GM12801 (cell line): ENCODE measurements at regions not wholly inside any gene's neighbourhood (a gene's known extent, or its start where the extent isn't known, plus 50 kb on each side); places are given as distances from the start of the nearest gene placed in this dataset.

ENCODE experiments used
- TF ChIP-seq, protein P1 (sequence below): IDR thresholded peaks from one replicate; pipeline ENCODE4 v1.5.1; 2011; ENCODE audit warnings: control low read depth; ENCODE audit not compliant: insufficient read length; ENCODE audit errors: extremely low read depth

GRCh38 chr9:30048396-30048795, 2336.0 kb upstream of the ACO1 start:
- TF ChIP-seq, protein P1, sequence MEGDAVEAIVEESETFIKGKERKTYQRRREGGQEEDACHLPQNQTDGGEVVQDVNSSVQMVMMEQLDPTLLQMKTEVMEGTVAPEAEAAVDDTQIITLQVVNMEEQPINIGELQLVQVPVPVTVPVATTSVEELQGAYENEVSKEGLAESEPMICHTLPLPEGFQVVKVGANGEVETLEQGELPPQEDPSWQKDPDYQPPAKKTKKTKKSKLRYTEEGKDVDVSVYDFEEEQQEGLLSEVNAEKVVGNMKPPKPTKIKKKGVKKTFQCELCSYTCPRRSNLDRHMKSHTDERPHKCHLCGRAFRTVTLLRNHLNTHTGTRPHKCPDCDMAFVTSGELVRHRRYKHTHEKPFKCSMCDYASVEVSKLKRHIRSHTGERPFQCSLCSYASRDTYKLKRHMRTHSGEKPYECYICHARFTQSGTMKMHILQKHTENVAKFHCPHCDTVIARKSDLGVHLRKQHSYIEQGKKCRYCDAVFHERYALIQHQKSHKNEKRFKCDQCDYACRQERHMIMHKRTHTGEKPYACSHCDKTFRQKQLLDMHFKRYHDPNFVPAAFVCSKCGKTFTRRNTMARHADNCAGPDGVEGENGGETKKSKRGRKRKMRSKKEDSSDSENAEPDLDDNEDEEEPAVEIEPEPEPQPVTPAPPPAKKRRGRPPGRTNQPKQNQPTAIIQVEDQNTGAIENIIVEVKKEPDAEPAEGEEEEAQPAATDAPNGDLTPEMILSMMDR, result no peak

DNA sequence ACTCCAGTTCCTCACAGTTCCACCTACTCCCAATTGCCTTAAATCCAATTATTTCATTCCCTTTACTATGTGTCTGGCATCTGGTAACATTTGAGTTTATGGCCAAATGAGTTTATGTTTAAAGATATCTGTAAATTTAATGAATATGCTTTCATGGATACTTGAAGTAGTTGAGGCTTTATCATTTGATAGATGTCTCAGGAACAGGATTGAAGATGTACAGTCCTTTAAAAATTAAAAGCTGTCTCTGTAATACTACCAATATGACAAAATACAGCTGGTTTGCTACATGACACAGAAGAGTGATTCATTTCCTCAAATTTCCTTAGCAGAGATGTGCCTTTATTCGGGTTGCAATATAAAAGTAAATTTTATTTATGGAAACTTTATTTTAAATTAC, 2326.0 kb upstream of the ACO1 start:
- TF ChIP-seq, protein P1, result no peak

DNA sequence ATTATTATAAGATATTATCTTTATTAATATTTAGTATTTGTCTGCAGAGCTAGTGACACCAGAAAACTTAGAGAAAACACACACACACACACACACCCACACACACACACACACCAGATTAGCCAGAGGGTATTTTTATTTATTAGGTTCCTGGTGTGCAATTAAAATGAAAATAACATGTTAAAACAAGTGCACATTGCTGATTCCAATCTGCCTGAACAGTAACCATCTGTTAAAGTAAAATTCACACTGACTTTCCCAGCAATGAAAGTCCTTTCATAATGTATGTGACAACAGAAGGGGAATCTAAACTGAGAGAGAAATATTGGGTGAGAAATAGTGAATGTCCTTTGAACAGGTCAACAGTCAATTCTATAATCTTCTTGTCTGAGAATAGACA, 2323.5 kb upstream of the ACO1 start:
- TF ChIP-seq, protein P1, result no peak

DNA sequence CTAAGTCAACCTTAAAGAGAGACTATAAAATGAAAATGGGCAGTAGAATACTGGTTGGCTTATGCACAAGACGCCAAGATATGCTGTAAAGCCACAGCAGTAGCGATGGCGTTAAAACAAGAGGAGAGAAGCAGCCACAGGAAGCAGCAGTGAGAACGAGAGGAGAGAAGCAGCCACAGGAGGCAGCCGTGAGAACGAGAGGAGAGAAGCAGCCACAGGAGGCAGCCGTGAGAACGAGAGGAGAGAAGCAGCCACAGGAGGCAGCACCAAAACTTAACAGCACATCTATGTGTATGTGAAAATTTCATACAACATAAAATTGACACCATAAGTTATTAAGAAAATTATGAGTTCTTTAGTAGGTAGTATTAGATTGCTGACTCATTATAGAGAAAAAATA, 2318.6 kb upstream of the ACO1 start:
- TF ChIP-seq, protein P1, result no peak

GRCh38 chr9:30075022-30075421, 2309.4 kb upstream of the ACO1 start:
- TF ChIP-seq, protein P1, result no peak

DNA sequence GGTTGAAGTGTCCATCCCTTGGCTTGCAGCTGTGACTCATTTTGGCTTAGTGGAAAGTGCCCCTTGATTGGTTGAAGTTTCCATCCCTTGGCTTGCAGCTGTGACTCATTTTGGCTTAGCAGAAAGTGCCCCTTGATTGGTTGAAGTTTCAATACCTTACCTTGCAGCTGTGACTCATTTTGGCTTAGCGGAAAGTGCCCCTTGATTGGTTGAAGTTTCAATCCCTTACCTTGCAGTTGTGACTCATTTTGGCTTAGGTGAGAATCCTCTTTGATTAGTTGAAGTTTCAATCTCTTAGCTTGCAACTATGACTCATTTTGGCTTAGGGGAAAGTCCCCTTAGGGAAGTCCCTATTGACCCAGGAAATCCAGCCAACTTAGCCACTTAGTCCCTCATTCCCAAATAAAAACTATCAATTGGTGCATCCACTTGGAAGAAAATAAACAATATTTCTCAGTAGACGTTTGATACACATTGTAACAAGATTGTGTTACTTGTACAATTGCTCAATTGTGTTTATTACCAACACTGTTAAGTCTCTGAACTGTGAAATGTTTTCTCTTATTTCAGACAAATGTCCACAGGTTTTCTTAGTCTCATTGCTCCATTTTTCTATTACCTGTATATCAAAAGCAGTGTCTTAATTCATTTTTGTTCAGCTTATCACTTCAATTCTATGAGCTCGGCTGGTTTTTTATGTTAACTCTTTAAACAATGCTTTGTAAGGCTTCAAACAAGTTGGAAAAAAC, 2308.8 kb upstream of the ACO1 start:
- TF ChIP-seq, protein P1, result no peak

- TF ChIP-seq, protein P1, result no peak
These were observed 2306.2 kb upstream of the ACO1 start for GRCh38 chr9:30078195-30078594.

DNA sequence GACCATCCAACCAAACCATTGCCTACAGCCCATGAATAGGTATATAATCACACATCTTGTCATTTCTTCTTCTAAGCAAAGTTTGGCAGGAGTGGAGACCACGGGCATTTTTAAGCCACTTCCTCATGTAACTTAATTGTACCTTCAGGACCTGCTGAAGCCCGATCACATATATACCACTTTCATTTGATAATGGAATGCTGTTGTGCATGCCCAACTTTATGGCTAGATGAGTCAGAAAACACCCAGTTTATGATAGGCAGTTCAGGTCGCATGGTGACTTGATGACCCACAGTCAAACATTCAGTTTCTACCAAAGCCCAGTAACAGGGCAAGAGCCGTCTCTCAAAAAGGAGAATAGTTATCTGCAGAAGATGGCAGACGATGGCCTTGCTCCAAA, 2295.0 kb upstream of the ACO1 start:
- TF ChIP-seq, protein P1, result no peak
